GM12878 (cell line): ENCODE measurements at regions not wholly inside any gene's neighbourhood (a gene's known extent, or its start where the extent isn't known, plus 50 kb on each side); places are given as distances from the start of the nearest gene placed in this dataset.

Experiments
- CREB1 ChIP-seq: IDR thresholded peaks from 2 replicates; pipeline ENCODE4 v1.6.1; 2012; ENCODE audit warnings: low read depth, mild to moderate bottlenecking, inconsistent platforms
- NFYB ChIP-seq: IDR thresholded peaks from 2 replicates; pipeline ENCODE4 v1.6.1; 2011; ENCODE audit warnings: low read depth, mild to moderate bottlenecking, low read length, improper control_type of control experiment, moderate library complexity; ENCODE audit not compliant: insufficient read depth
- SRF ChIP-seq, 2 experiments: IDR thresholded peaks; 2 replicates each; pipeline ENCODE4 v1.6.1; 2011; ENCODE audit warnings: low read depth in 2 of 2, low read length in 2 of 2, mild to moderate bottlenecking in 1 of 2, moderate library complexity in 1 of 2
- TCF3 ChIP-seq: IDR thresholded peaks from 2 replicates; pipeline ENCODE4 v1.6.1; 2012; ENCODE audit warnings: low read depth, mild to moderate bottlenecking, low read length, borderline replicate concordance; ENCODE audit not compliant: insufficient read depth
- ZNF592 ChIP-seq: fragments of 450-650 bp; IDR thresholded peaks from 2 replicates; pipeline ENCODE4 v1.6.1; 2017; ENCODE audit warnings: mild to moderate bottlenecking, moderate library complexity
- TF ChIP-seq, protein P1 (sequence below): IDR thresholded peaks from 2 replicates; pipeline ENCODE4 v1.6.1; 2012; ENCODE audit warnings: improper control_type of control experiment, low read depth, low read length; ENCODE audit not compliant: insufficient replicate concordance

GRCh38 chrX:545452-545885 lies 85.1 kb upstream of the SHOX start (continued):
- no peak for TF ChIP-seq ZNF592
- TF ChIP-seq, protein P1, sequence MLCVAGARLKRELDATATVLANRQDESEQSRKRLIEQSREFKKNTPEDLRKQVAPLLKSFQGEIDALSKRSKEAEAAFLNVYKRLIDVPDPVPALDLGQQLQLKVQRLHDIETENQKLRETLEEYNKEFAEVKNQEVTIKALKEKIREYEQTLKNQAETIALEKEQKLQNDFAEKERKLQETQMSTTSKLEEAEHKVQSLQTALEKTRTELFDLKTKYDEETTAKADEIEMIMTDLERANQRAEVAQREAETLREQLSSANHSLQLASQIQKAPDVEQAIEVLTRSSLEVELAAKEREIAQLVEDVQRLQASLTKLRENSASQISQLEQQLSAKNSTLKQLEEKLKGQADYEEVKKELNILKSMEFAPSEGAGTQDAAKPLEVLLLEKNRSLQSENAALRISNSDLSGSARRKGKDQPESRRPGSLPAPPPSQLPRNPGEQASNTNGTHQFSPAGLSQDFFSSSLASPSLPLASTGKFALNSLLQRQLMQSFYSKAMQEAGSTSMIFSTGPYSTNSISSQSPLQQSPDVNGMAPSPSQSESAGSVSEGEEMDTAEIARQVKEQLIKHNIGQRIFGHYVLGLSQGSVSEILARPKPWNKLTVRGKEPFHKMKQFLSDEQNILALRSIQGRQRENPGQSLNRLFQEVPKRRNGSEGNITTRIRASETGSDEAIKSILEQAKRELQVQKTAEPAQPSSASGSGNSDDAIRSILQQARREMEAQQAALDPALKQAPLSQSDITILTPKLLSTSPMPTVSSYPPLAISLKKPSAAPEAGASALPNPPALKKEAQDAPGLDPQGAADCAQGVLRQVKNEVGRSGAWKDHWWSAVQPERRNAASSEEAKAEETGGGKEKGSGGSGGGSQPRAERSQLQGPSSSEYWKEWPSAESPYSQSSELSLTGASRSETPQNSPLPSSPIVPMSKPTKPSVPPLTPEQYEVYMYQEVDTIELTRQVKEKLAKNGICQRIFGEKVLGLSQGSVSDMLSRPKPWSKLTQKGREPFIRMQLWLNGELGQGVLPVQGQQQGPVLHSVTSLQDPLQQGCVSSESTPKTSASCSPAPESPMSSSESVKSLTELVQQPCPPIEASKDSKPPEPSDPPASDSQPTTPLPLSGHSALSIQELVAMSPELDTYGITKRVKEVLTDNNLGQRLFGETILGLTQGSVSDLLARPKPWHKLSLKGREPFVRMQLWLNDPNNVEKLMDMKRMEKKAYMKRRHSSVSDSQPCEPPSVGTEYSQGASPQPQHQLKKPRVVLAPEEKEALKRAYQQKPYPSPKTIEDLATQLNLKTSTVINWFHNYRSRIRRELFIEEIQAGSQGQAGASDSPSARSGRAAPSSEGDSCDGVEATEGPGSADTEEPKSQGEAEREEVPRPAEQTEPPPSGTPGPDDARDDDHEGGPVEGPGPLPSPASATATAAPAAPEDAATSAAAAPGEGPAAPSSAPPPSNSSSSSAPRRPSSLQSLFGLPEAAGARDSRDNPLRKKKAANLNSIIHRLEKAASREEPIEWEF, result no peak
- TF ChIP-seq SRF (IDR thresholded peaks at IDR 0.05; ENCODE audit: low read depth in 2 of 2, low read length in 2 of 2), result no peak
- no peak for TF ChIP-seq NFYB
- no peak for TF ChIP-seq TCF3
- no peak for TF ChIP-seq CREB1
